HepG2 (cell line): ENCODE measurements at regions not wholly inside any gene's neighbourhood (a gene's known extent, or its start where the extent isn't known, plus 50 kb on each side); places are given as distances from the start of the nearest gene placed in this dataset.

Experiments
- ATAC-seq: fragments of 200-7000 bp; cut with Tn5 transposase; 3 replicates; pipeline ENCODE4 v1.9.1; 2020; ENCODE audit warnings: mild to moderate bottlenecking, moderate library complexity
- BruUV-seq: library from RNA; stranded (reverse); fragments of 400-500 nt; replicated peaks from 2 replicates; lab custom pipeline; 2021; lab: Mats Ljungman, UMichigan
- CTCF ChIA-PET: fragments of 300-600 bp; formaldehyde crosslinking; extraction: SDS; loops from one replicate; lab custom pipeline; 2021; ENCODE audit warnings: low total read pairs, inconsistent platforms, low intra/inter-chr PET ratio; lab: Yijun Ruan, JAX
- POLR2A ChIA-PET: fragments of 350-600 bp; sonication (Branson Sonifier 250); formaldehyde crosslinking; loops from one replicate; lab custom pipeline; 2020; ENCODE audit warnings: antibody characterized with exemption, inconsistent platforms; lab: Yijun Ruan, JAX
- DNase-seq: peaks from one replicate; pipeline ENCODE4 v3.0.0-alpha.2; 2015; ENCODE audit warnings: low spot score
- FAIRE-seq: peaks from 3 replicates; lab custom pipeline; 2011; peaks lifted over from hg19 to GRCh38; lab: Jason Lieb, UNC
- H2AFZ ChIP-seq: one replicate; pipeline ENCODE4 v1.6.1; 2011; ENCODE audit warnings: low read length, inconsistent platforms
- H3K27ac ChIP-seq: fragments of 300-600 bp; 3 replicates; pipeline ENCODE4 v1.8.0; 2011; ENCODE audit warnings: mixed run types, mild to moderate bottlenecking, mixed read lengths, low read length, inconsistent platforms; ENCODE audit not compliant: insufficient read depth; ENCODE audit errors: extremely low read length
- H3K27me3 ChIP-seq, 2 experiments: fragments of 200-600 bp in 1 of 2; 2 replicates in 1 of 2; 3 replicates in 1 of 2; pipeline versions ENCODE4 v1.6.0 to v1.8.0; 2011; ENCODE audit warnings: low read length in 2 of 2, mild to moderate bottlenecking in 2 of 2, moderate library complexity in 2 of 2, inconsistent platforms in 1 of 2; ENCODE audit not compliant: insufficient read depth in 2 of 2, control insufficient read depth in 1 of 2
- H3K36me3 ChIP-seq, 2 experiments: fragments of 200-600 bp in 1 of 2; replicated peaks in 1 of 2; 2 replicates in 1 of 2; 3 replicates in 1 of 2; pipeline versions ENCODE4 v1.5.1 to v1.8.0; 2011; ENCODE audit warnings: low read length in 2 of 2, inconsistent platforms in 1 of 2; ENCODE audit not compliant: insufficient read depth in 2 of 2, control insufficient read depth in 1 of 2
- H3K4me1 ChIP-seq: 2 replicates; pipeline ENCODE4 v1.5.1; 2012; ENCODE audit warnings: low read length, inconsistent platforms; ENCODE audit not compliant: insufficient read depth
- H3K4me2 ChIP-seq: 2 replicates; pipeline ENCODE4 v1.6.0; 2011; ENCODE audit warnings: low read depth, low read length, inconsistent platforms
- H3K4me3 ChIP-seq, 3 experiments: fragments of 200-600 bp in 1 of 3; sonication (generic), shearing (Covaris generic) in 1 of 3; replicated peaks in 1 of 3; 2 replicates each; pipeline ENCODE4 v1.5.1; 2011 to 2016; ENCODE audit warnings: low read length in 3 of 3, inconsistent platforms in 2 of 3, low read depth in 2 of 3, mild to moderate bottlenecking in 2 of 3, control low read depth in 1 of 3, mixed read lengths in 1 of 3; ENCODE audit not compliant: insufficient read depth in 1 of 3
- H3K79me2 ChIP-seq: one replicate; pipeline ENCODE4 v1.6.1; 2011; ENCODE audit warnings: low read length, inconsistent platforms; ENCODE audit not compliant: insufficient read depth
- H3K9ac ChIP-seq: 2 replicates; pipeline ENCODE4 v1.6.0; 2011; ENCODE audit warnings: mild to moderate bottlenecking, low read depth, low read length, inconsistent platforms; ENCODE audit not compliant: insufficient read depth
- H3K9me3 ChIP-seq: 2 replicates; pipeline ENCODE4 v1.5.1; 2012; ENCODE audit warnings: mild to moderate bottlenecking, low read length
- H4K20me1 ChIP-seq: 2 replicates; pipeline ENCODE4 v1.6.0; 2011; ENCODE audit warnings: inconsistent platforms, mild to moderate bottlenecking, low read length, moderate library complexity; ENCODE audit not compliant: insufficient read depth
- CBX1 ChIP-seq: IDR thresholded peaks from one replicate; pipeline ENCODE4 v1.6.1; 2016; ENCODE audit warnings: antibody characterized with exemption, low read depth
- ETS1 ChIP-seq: sonication (generic); formaldehyde crosslinking; IDR thresholded peaks from 2 replicates; pipeline ENCODE4 v1.4.0; 2020; ENCODE audit warnings: missing genetic modification reagents
- IRF2 ChIP-seq: IDR thresholded peaks from 2 replicates; pipeline ENCODE4 v1.6.1; 2018; ENCODE audit warnings: missing genetic modification reagents, missing compliant biosample characterization
- MLLT10 ChIP-seq: sonication (generic); formaldehyde crosslinking; IDR thresholded peaks from 2 replicates; pipeline ENCODE4 v1.4.0; 2020; ENCODE audit warnings: missing genetic modification reagents
- NR2F6 ChIP-seq, 2 experiments: IDR thresholded peaks; 2 replicates each; pipeline ENCODE4 v1.6.1; 2016; ENCODE audit warnings: antibody characterized with exemption in 1 of 2, mild to moderate bottlenecking in 1 of 2
- RAD21 ChIP-seq: fragments of 450-650 bp; formaldehyde crosslinking; IDR thresholded peaks from 2 replicates; pipeline ENCODE4 v1.5.0; 2020; ENCODE audit warnings: mild to moderate bottlenecking
- ZBTB3 ChIP-seq: sonication (generic); formaldehyde crosslinking; IDR thresholded peaks from 2 replicates; pipeline ENCODE4 v1.4.0; 2020; ENCODE audit warnings: low read depth, mild to moderate bottlenecking, moderate library complexity, missing genetic modification reagents, borderline replicate concordance
- ZFAT ChIP-seq: sonication (generic); formaldehyde crosslinking; conservative IDR thresholded peaks from 2 replicates; pipeline ENCODE4 v1.8.1; 2023; ENCODE audit warnings: missing genetic modification reagents, inconsistent platforms
- ZNF382 ChIP-seq: sonication (generic); formaldehyde crosslinking; IDR thresholded peaks from 2 replicates; pipeline ENCODE4 v1.5.0; 2020; ENCODE audit warnings: missing genetic modification reagents, mild to moderate bottlenecking, borderline replicate concordance
- WGBS: methylation state at CpG from one replicate; pipeline ENCODE4 v1.1.6; 2017; ENCODE audit warnings: low lambda C conversion rate; 5-methylcytosine and 5-hydroxymethylcytosine counted together
- in situ Hi-C: cut with HindIII; loops from 2 replicates; pipeline ENCODE4 v1.10.0; 2017; ENCODE audit warnings: low pct_unique_long_range_greater_than_20kb; ENCODE audit not compliant: extremely low pct_ligation_motif_present
- intact Hi-C: fragments of 100-400 bp; cut with micrococcal nuclease; formaldehyde crosslinking; loops from one replicate; pipeline ENCODE4 v1.10.0; 2022; ENCODE audit not compliant: unreplicated experiment
- TF ChIP-seq, protein P1 (sequence below): sonication (generic); formaldehyde crosslinking; IDR thresholded peaks from 2 replicates; pipeline ENCODE4 v1.8.0; 2022; ENCODE audit warnings: missing genetic modification reagents, mild to moderate bottlenecking, borderline replicate concordance
- TF ChIP-seq, protein P2 (sequence below): sonication (generic); formaldehyde crosslinking; IDR thresholded peaks from 2 replicates; pipeline ENCODE4 v1.5.0; 2020; ENCODE audit warnings: mild to moderate bottlenecking, missing genetic modification reagents, borderline replicate concordance

DNA sequence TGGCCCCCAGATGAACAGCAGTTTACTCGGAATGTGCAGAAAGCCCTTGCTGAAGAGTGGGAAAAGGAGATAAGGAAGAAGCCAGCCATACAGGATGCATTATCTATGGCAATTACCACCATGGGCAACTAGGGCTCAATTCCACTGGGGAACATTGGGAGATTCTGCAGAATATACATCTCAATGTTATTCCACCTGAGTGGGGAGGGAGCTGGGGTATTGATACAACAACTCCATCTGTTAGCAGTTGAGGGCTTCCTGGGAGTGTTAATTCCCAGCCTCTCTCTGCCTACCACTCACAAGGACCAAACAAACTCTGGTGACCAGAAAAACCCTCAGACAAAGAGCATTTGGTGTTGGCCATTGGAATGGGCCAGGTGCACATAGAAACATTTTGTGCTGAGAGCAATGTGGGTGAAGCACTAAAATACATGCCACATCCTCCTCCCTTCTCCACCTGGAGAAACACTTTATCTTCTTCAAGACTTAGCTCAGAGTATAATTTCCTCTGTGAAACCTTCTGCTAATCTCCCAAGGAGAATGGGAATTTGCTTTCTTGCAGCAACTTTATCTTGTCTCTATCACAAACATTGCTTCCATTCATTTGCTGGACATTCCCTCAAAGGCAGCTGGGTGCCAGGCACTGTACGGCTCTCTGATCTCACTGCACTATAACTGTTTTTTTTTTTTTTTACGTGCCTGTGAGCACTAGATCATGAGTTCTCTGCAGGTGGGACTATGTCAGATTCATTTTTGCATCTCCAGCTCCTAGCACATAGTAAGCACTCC, 292.2 kb downstream of the MN1 start:
- Histone ChIP-seq H3K9ac (no peak overlapping the region), H3K4me1 (no peaks in the 10 kb centered on the region), H3K79me2 (no peaks in the 10 kb centered on the region), H3K9me3 (no peaks in the 10 kb centered on the region), H3K27ac (no peak overlapping the region), H3K36me3 (no peaks in the 10 kb centered on the region), H2AFZ (no peak overlapping the region), H4K20me1 (no peaks in the 10 kb centered on the region), H3K4me2 (no peak overlapping the region), H3K27me3 (no peaks in the 10 kb centered on the region; a peak in 2 of 5 replicates), H3K4me3 (no peak overlapping the region)
- in situ Hi-C loops, result no loop called here
- ChIA-PET POLR2A (no interaction called here), CTCF (no interaction called here)
- TF ChIP-seq ZNF382 (CRISPR knock-in tag) (no peak), ZFAT (CRISPR knock-in tag) (no peak), ETS1 (CRISPR knock-in tag) (no peak), MLLT10 (CRISPR knock-in tag) (no peak), RAD21 (CRISPR knock-in tag) (no peak), NR2F6 (IDR thresholded peaks at IDR 0.05) (no peak), NR2F6 (CRISPR knock-in tag; IDR thresholded peaks at IDR 0.05) (no peak), ZBTB3 (CRISPR knock-in tag) (no peak), IRF2 (no peak), CBX1 (no peak)
- TF ChIP-seq, protein P1, sequence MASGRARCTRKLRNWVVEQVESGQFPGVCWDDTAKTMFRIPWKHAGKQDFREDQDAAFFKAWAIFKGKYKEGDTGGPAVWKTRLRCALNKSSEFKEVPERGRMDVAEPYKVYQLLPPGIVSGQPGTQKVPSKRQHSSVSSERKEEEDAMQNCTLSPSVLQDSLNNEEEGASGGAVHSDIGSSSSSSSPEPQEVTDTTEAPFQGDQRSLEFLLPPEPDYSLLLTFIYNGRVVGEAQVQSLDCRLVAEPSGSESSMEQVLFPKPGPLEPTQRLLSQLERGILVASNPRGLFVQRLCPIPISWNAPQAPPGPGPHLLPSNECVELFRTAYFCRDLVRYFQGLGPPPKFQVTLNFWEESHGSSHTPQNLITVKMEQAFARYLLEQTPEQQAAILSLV, result no peak
- TF ChIP-seq, protein P2, sequence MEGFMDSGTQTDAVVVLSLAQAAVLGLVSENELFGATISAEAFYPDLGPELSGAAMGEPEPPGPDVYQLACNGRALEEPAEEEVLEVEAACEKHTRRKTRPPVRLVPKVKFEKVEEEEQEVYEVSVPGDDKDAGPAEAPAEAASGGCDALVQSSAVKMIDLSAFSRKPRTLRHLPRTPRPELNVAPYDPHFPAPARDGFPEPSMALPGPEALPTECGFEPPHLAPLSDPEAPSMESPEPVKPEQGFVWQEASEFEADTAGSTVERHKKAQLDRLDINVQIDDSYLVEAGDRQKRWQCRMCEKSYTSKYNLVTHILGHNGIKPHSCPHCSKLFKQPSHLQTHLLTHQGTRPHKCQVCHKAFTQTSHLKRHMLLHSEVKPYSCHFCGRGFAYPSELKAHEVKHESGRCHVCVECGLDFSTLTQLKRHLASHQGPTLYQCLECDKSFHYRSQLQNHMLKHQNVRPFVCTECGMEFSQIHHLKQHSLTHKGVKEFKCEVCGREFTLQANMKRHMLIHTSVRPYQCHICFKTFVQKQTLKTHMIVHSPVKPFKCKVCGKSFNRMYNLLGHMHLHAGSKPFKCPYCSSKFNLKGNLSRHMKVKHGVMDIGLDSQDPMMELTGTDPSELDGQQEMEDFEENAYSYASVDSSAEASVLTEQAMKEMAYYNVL (CRISPR knock-in tag), result no peak
- 0% methylated on average over 3 of the region's 3 CpGs for WGBS
- no TSS peak for BruUV-seq
- no peak for ATAC-seq
- FAIRE-seq, result no peak
- DNase-seq, result no peak
- intact Hi-C loops, result no loop called here
